Heart left ventricle (tissue), 16 donors: ENCODE measurements at regions not wholly inside any gene's neighbourhood (a gene's known extent, or its start where the extent isn't known, plus 50 kb on each side); places are given as distances from the start of the nearest gene placed in this dataset.

Experiments used
- ATAC-seq, 4 donors: fragments of 200-7000 bp; cut with Tn5 transposase; one replicate each; pipeline ENCODE4 v1.9.1; 2020 to 2022; ENCODE audit warnings: moderate library complexity in 4 of 4, mild to moderate bottlenecking in 3 of 4, moderate number of reproducible peaks in 1 of 4
- DNase-seq, 5 donors: peaks; one replicate each; pipeline ENCODE4 v3.0.0-alpha.2; 2020
- H3K27ac ChIP-seq, 12 donors: fragments of 200-600 bp; sonication (generic) in 4 of 12; one replicate each; pipeline versions ENCODE4 v1.5.0 to v1.8.0; 2016 to 2022; ENCODE audit warnings: mild to moderate bottlenecking in 2 of 12
- H3K27me3 ChIP-seq, 9 donors: fragments of 200-600 bp; sonication (generic) in 2 of 9; one replicate each; pipeline versions ENCODE4 v1.5.1 to v1.8.0; 2016 to 2022; ENCODE audit warnings: mild to moderate bottlenecking in 3 of 9
- H3K36me3 ChIP-seq, 9 donors: fragments of 200-600 bp; sonication (generic) in 2 of 9; one replicate each; pipeline versions ENCODE4 v1.5.0 to v1.8.0; 2018 to 2022; ENCODE audit warnings: mild to moderate bottlenecking in 2 of 9
- H3K4me1 ChIP-seq, 12 donors: fragments of 200-600 bp; sonication (generic) in 4 of 12; one replicate each; pipeline versions ENCODE4 v1.5.0 to v1.8.0; 2016 to 2022; ENCODE audit warnings: mild to moderate bottlenecking in 3 of 12
- H3K4me3 ChIP-seq, 12 donors: fragments of 200-600 bp; sonication (generic) in 4 of 12; one replicate each; pipeline versions ENCODE4 v1.5.0 to v1.8.0; 2017 to 2022; ENCODE audit warnings: mild to moderate bottlenecking in 9 of 12, moderate library complexity in 4 of 12
- H3K9me3 ChIP-seq, 12 donors: fragments of 200-600 bp; sonication (generic) in 4 of 12; one replicate each; pipeline versions ENCODE4 v1.5.0 to v1.8.0; 2016 to 2022; ENCODE audit warnings: mild to moderate bottlenecking in 1 of 12
- CTCF ChIP-seq, 12 donors: fragments of 200-600 bp; sonication (generic) in 4 of 12; IDR thresholded peaks; one replicate each; pipeline versions ENCODE4 v1.5.0 to v1.8.0; 2018 to 2022; ENCODE audit warnings: antibody characterized with exemption in 12 of 12, mild to moderate bottlenecking in 5 of 12
- POLR2A ChIP-seq, 2 donors: fragments of 450-650 bp; IDR thresholded peaks; one replicate each; pipeline ENCODE4 v1.6.1; 2017; ENCODE audit warnings: antibody characterized with exemption in 2 of 2, mild to moderate bottlenecking in 2 of 2, moderate library complexity in 2 of 2
- WGBS, 4 donors: extraction: QIAGEN DNeasy Blood & Tissue Kit in 2 of 4; methylation state at CpG; one replicate each; pipeline versions ENCODE4 v1.1.5 to v1.1.7; 2013 to 2018; 5-methylcytosine and 5-hydroxymethylcytosine counted together
- intact Hi-C, 10 donors: fragments of 100-400 bp; cut with DNase I; formaldehyde crosslinking; loops; one replicate each; pipeline versions ENCODE4 v1.11.1 to v1.14.2; 2022
- donor health status: ischemic (EF 13 %, LVEDD 7.1; RV severe dilation, severe dysfunction).
- donor health status: healthy with polysubstance abuse.
- donor health status: DM: no; HTN: yes; CAD: no.
- donor health status: DM: no; HTN: no; CAD: no.
- donor health status: ischemic (EF 25% LVEDD 6.9; RV normal size, moderate dysfunction).
- donor health status: ischemic (EF 25% LVEDD 5.7; RV mildly dilated, moderate dysfunction).
- donor health status: healthy.
- donor health status: DM: yes; HTN: yes; CAD: no.
- donor health status: ischemic (EF 35%, LVEDD 5.7; RV mildly dilated, moderate dysfunction).
- donor health status: nonischemic (EF 11% LVEDD 7.7; RV severe dilation, severe dysfunction).
- donor health status: DM: yes; HTN: yes; CAD: no.
- donor health status: PGD.
- donor health status: ischemic (EF 29% LVEDD 5.4; RV normal size, mild dysfunction).
- donor health status: nonischemic (EF 23%, LVEDD 6.1; RV moderate dilation, normal function).

DNA sequence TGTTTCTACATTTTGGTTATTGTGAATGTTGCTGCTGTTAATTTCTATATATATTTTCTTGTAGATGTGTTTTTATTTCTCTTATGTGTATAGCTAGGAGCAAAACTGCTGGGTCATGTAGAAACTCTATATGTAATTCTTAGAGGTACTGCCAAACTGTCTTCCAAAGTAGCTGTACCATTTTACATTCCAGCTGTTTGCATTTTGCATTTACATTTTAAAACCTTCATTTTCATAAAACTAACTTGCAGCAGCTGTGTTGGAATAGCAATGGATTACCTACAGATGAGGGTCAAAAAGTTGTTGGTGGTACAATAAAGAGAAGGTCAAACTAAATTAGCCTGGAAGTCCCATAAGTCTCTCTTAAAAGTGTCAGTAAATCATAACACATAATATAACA is 1109.7 kb downstream of the FLRT2 start:
- Histone ChIP-seq H3K27me3 (no peaks in the 10 kb centered on the region), H3K4me1 (no peaks in the 10 kb centered on the region), H3K4me3 (no peak overlapping the region), H3K27ac (no peak overlapping the region), H3K36me3 (no peaks in the 10 kb centered on the region), H3K9me3 (no peaks in the 10 kb centered on the region)
- intact Hi-C loops = no loop called here
- DNase-seq (no peak), ATAC-seq (no peak)
- TF ChIP-seq CTCF (IDR thresholded peaks at IDR 0.05) = no peak
- TF ChIP-seq POLR2A (IDR thresholded peaks at IDR 0.05) = no peak

GRCh38 chr14:86639146-86639545 is 1109.2 kb downstream of the FLRT2 start:
- ATAC-seq = no peak
- WGBS, 4 donors = 84 to 89% (median 87%) methylated on average over 5 of the region's 5 CpGs
- H3K36me3 ChIP-seq = no peaks in the 10 kb centered on the region
- no peak for TF ChIP-seq CTCF (IDR thresholded peaks at IDR 0.05)
- TF ChIP-seq POLR2A (IDR thresholded peaks at IDR 0.05) = no peak
- DNase-seq = no peak
- no peak overlapping the region for H3K27ac ChIP-seq
- H3K4me3 ChIP-seq = no peak overlapping the region
- H3K4me1 ChIP-seq = no peaks in the 10 kb centered on the region
- H3K27me3 ChIP-seq = no peaks in the 10 kb centered on the region
- H3K9me3 ChIP-seq = no peaks in the 10 kb centered on the region
- intact Hi-C loops = no loop called here

GRCh38 chr14:86627080-86627479 is 1097.1 kb downstream of the FLRT2 start:
- intact Hi-C loops = no loop called here
- DNase-seq = no peak
- Histone ChIP-seq H3K4me3 (no peak overlapping the region), H3K36me3 (no peaks in the 10 kb centered on the region), H3K4me1 (no peaks in the 10 kb centered on the region), H3K9me3 (peaks cover 0 to 13% (median 0%) of the 10 kb centered on the region in 12 donors), H3K27ac (no peak overlapping the region), H3K27me3 (no peaks in the 10 kb centered on the region)
- no peak for TF ChIP-seq POLR2A (IDR thresholded peaks at IDR 0.05)
- no peak for TF ChIP-seq CTCF (IDR thresholded peaks at IDR 0.05)
- no peak for ATAC-seq

- intact Hi-C loops = no loop called here
- TF ChIP-seq CTCF (IDR thresholded peaks at IDR 0.05) = no peak
- no peak for TF ChIP-seq POLR2A (IDR thresholded peaks at IDR 0.05)
- whole genome bisulfite sequencing, 4 donors = 76 to 84% (median 81%) methylated on average over 3 of the region's 3 CpGs
- no peaks in the 10 kb centered on the region for H3K27me3 ChIP-seq
- DNase-seq (no peak), ATAC-seq (no peak)
- H3K4me1 ChIP-seq = no peaks in the 10 kb centered on the region
- no peak overlapping the region for H3K27ac ChIP-seq
- H3K36me3 ChIP-seq = no peaks in the 10 kb centered on the region
- H3K4me3 ChIP-seq = no peak overlapping the region
- peaks cover 0 to 13% (median 0%) of the 10 kb centered on the region in 12 donors for H3K9me3 ChIP-seq
Observed at GRCh38 chr14:86626530-86626929, 1096.6 kb downstream of the FLRT2 start.
